CD14-positive monocyte (primary cell): ENCODE measurements at regions not wholly inside any gene's neighbourhood (a gene's known extent, or its start where the extent isn't known, plus 50 kb on each side); places are given as distances from the start of the nearest gene placed in this dataset.

Source experiments
- DNase-seq, 3 donors: peaks; one replicate each; pipeline ENCODE4 v3.0.0-alpha.2; 2011 to 2022
- H2AFZ ChIP-seq: 2 replicates; pipeline ENCODE4 v1.6.0; 2012; ENCODE audit warnings: mild to moderate bottlenecking, low read depth, low read length, inconsistent platforms; ENCODE audit not compliant: insufficient read depth, poor library complexity, severe bottlenecking
- H3K27ac ChIP-seq, 2 donors: 1 replicate in 1 of 2; 2 replicates in 1 of 2; pipeline ENCODE4 v1.5.1; 2012 to 2013; ENCODE audit warnings: low read length in 2 of 2, control low read depth in 1 of 2, inconsistent platforms in 1 of 2, low read depth in 1 of 2, mild to moderate bottlenecking in 1 of 2
- H3K27me3 ChIP-seq, 2 donors: one replicate each; pipeline versions ENCODE4 v1.6.0 to v1.6.1; 2011 to 2013; ENCODE audit warnings: low read length in 2 of 2; ENCODE audit not compliant: control insufficient read depth in 2 of 2, insufficient read depth in 2 of 2
- H3K36me3 ChIP-seq, 2 donors: replicated peaks in 1 of 2; 1 replicate in 1 of 2; 2 replicates in 1 of 2; pipeline versions ENCODE4 v1.5.1 to v1.6.1; 2012 to 2013; ENCODE audit warnings: low read length in 2 of 2, control low read depth in 1 of 2, inconsistent platforms in 1 of 2, mild to moderate bottlenecking in 1 of 2; ENCODE audit not compliant: insufficient read depth in 2 of 2, control insufficient read depth in 1 of 2
- H3K4me1 ChIP-seq, 2 donors: 1 replicate in 1 of 2; 2 replicates in 1 of 2; pipeline versions ENCODE4 v1.5.1 to v1.6.1; 2012 to 2013; ENCODE audit warnings: low read length in 2 of 2, control low read depth in 1 of 2, inconsistent platforms in 1 of 2, mild to moderate bottlenecking in 1 of 2, moderate library complexity in 1 of 2; ENCODE audit not compliant: insufficient read depth in 2 of 2, control insufficient read depth in 1 of 2
- H3K4me2 ChIP-seq: replicated peaks from 2 replicates; pipeline ENCODE3; 2012; ENCODE audit warnings: low read length, moderate library complexity, mild to moderate bottlenecking; ENCODE audit not compliant: poor library complexity, severe bottlenecking; ENCODE audit errors: extremely low read depth
- H3K4me3 ChIP-seq, 3 experiments: fragments of 200-600 bp in 1 of 3; sonication (generic) in 1 of 3; replicated peaks in 1 of 3; 1 replicate in 2 of 3; 2 replicates in 1 of 3; pipeline ENCODE4 v1.5.1; 2011 to 2013; ENCODE audit warnings: low read length in 3 of 3, mild to moderate bottlenecking in 3 of 3, control low read depth in 2 of 3, low read depth in 2 of 3, inconsistent platforms in 1 of 3, moderate library complexity in 1 of 3
- H3K79me2 ChIP-seq: 2 replicates; pipeline ENCODE4 v1.6.0; 2012; ENCODE audit warnings: mild to moderate bottlenecking, control low read depth, inconsistent platforms, low read length, moderate library complexity; ENCODE audit not compliant: insufficient read depth
- H3K9ac ChIP-seq: 2 replicates; pipeline ENCODE4 v1.6.0; 2017; ENCODE audit warnings: low read length, mild to moderate bottlenecking; ENCODE audit not compliant: insufficient read depth, poor library complexity, severe bottlenecking
- H3K9me3 ChIP-seq, 2 donors: replicated peaks in 1 of 2; 1 replicate in 1 of 2; 2 replicates in 1 of 2; pipeline versions ENCODE4 v1.5.1 to v1.6.1; 2012 to 2013; ENCODE audit warnings: low read length in 2 of 2, control low read depth in 1 of 2; ENCODE audit not compliant: control insufficient read depth in 1 of 2, insufficient read depth in 1 of 2
- H4K20me1 ChIP-seq: 2 replicates; pipeline ENCODE4 v1.6.0; 2012; ENCODE audit warnings: mild to moderate bottlenecking, low read length, control low read depth, moderate library complexity; ENCODE audit not compliant: insufficient read depth
- H3K27ac Mint-ChIP-seq, 7 donors: one replicate each; pipeline ENCODE4 v1.8.0; 2020; ENCODE audit warnings: mild to moderate bottlenecking in 7 of 7, mixed read lengths in 7 of 7, moderate library complexity in 6 of 7, inconsistent platforms in 2 of 7
- H3K27me3 Mint-ChIP-seq, 3 donors: one replicate each; pipeline ENCODE4 v1.8.0; 2021 to 2022; ENCODE audit warnings: low read depth in 3 of 3, mild to moderate bottlenecking in 3 of 3, mixed read lengths in 3 of 3, moderate library complexity in 3 of 3, inconsistent platforms in 1 of 3
- H3K36me3 Mint-ChIP-seq, 2 donors: one replicate each; pipeline ENCODE4 v1.8.0; 2020; ENCODE audit warnings: mixed read lengths in 2 of 2, inconsistent platforms in 1 of 2, mild to moderate bottlenecking in 1 of 2
- H3K4me1 Mint-ChIP-seq: one replicate; pipeline ENCODE4 v1.8.0; 2020; ENCODE audit warnings: mild to moderate bottlenecking, mixed read lengths
- H3K4me3 Mint-ChIP-seq, 2 donors: one replicate each; pipeline ENCODE4 v1.8.0; 2020; ENCODE audit warnings: mild to moderate bottlenecking in 2 of 2, mixed read lengths in 2 of 2, moderate library complexity in 1 of 2
- H3K9me3 Mint-ChIP-seq, 7 donors: one replicate each; pipeline ENCODE4 v1.8.0; 2020 to 2022; ENCODE audit warnings: mixed read lengths in 7 of 7, mild to moderate bottlenecking in 6 of 7, moderate library complexity in 6 of 7, inconsistent platforms in 2 of 7
- WGBS: methylation state at CpG from one replicate; pipeline ENCODE4 v1.1.5; 2013; ENCODE audit warnings: missing lambda C conversion rate; ENCODE audit not compliant: insufficient coverage; 5-methylcytosine and 5-hydroxymethylcytosine counted together
- intact Hi-C, 2 donors: fragments of 100-400 bp; cut with micrococcal nuclease; formaldehyde crosslinking; loops; one replicate each; pipeline versions ENCODE4 v1.15.0 to v1.15.1; 2023
- TF ChIP-seq, protein P1 (sequence below): fragments of 200-600 bp; IDR thresholded peaks from one replicate; pipeline ENCODE4 v1.8.0; 2022; ENCODE audit warnings: antibody characterized with exemption, mild to moderate bottlenecking

- no peak overlapping the region for H3K4me3 ChIP-seq
- intact Hi-C loops: no loop called here
- no peaks in the 10 kb centered on the region for H4K20me1 ChIP-seq
- no peak overlapping the region for H2AFZ ChIP-seq
- H3K79me2 ChIP-seq: no peaks in the 10 kb centered on the region
- no peak overlapping the region for H3K4me2 ChIP-seq
- Mint-ChIP-seq H3K4me3 (peak overlapping the region in 1 of 2 donors; percentile 20), H3K4me1 (no peaks in the 10 kb centered on the region), H3K36me3 (no peaks in the 10 kb centered on the region), H3K9me3 (peaks cover 10 to 23% (median 18%) of the 10 kb centered on the region in 7 donors), H3K27ac (peak overlapping the region in 1 of 7 donors; percentile 20), H3K27me3 (peaks cover 2 to 5% (median 2%) of the 10 kb centered on the region in 3 donors)
- H3K36me3 ChIP-seq: no peaks in the 10 kb centered on the region
- peaks cover 0 to 10% of the 10 kb centered on the region in 2 donors for H3K9me3 ChIP-seq
- H3K4me1 ChIP-seq: no peaks in the 10 kb centered on the region
- WGBS: 97% methylated on average over 4 of the region's 4 CpGs
- TF ChIP-seq, protein P1, sequence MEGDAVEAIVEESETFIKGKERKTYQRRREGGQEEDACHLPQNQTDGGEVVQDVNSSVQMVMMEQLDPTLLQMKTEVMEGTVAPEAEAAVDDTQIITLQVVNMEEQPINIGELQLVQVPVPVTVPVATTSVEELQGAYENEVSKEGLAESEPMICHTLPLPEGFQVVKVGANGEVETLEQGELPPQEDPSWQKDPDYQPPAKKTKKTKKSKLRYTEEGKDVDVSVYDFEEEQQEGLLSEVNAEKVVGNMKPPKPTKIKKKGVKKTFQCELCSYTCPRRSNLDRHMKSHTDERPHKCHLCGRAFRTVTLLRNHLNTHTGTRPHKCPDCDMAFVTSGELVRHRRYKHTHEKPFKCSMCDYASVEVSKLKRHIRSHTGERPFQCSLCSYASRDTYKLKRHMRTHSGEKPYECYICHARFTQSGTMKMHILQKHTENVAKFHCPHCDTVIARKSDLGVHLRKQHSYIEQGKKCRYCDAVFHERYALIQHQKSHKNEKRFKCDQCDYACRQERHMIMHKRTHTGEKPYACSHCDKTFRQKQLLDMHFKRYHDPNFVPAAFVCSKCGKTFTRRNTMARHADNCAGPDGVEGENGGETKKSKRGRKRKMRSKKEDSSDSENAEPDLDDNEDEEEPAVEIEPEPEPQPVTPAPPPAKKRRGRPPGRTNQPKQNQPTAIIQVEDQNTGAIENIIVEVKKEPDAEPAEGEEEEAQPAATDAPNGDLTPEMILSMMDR: no peak
- H3K27me3 ChIP-seq: no peaks in the 10 kb centered on the region
- no peak overlapping the region for H3K9ac ChIP-seq
- H3K27ac ChIP-seq: no peak overlapping the region
- DNase-seq: no peak
Measured at GRCh38 chr10:78321500-78321899, 287.8 kb downstream of the RPS24 start.

DNA sequence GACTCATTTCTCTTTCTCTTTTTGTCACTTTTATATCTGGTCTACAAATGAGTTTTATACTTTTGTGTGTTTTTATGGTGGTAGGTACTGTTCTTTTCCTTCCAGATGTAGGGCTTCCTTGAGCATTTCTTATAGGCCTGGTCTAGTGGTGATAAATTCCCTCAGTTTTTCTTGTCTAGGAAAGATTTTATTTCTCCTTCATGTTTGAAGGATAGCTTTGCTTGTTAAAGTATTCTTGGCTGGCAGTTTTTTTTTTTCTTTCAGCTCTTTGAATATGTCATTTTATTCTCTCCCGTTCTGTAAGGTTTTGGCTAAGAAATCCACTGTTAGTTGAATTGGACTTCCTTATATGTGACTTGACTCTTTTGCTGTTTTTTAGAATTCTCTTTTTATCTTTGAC is 292.7 kb downstream of the RPS24 start:
- H3K36me3 Mint-ChIP-seq: no peaks in the 10 kb centered on the region
- Histone ChIP-seq H3K27ac (no peak overlapping the region), H3K36me3 (no peaks in the 10 kb centered on the region), H2AFZ (no peak overlapping the region), H3K79me2 (no peaks in the 10 kb centered on the region), H4K20me1 (no peaks in the 10 kb centered on the region), H3K9ac (no peak overlapping the region), H3K9me3 (peaks cover 11 to 23% of the 10 kb centered on the region in 2 donors), H3K27me3 (no peaks in the 10 kb centered on the region), H3K4me3 (no peak overlapping the region), H3K4me2 (no peak overlapping the region), H3K4me1 (no peaks in the 10 kb centered on the region)
- no peak overlapping the region for H3K27ac Mint-ChIP-seq
- WGBS: no CpG with 5 or more reads among the region's 1 CpG
- H3K9me3 Mint-ChIP-seq: peaks cover 22 to 36% (median 30%) of the 10 kb centered on the region in 7 donors
- no peak overlapping the region for H3K4me3 Mint-ChIP-seq
- peaks cover 2 to 7% (median 3%) of the 10 kb centered on the region in 3 donors for H3K27me3 Mint-ChIP-seq
- no peak for DNase-seq
- H3K4me1 Mint-ChIP-seq: no peaks in the 10 kb centered on the region
- intact Hi-C loops: no loop called here
- TF ChIP-seq, protein P1: no peak
